Effector memory CD4-positive, alpha-beta T cell (primary cell): ENCODE measurements at regions not wholly inside any gene's neighbourhood (a gene's known extent, or its start where the extent isn't known, plus 50 kb on each side); places are given as distances from the start of the nearest gene placed in this dataset.
A peak's percentile ranks its signal among the peaks of the same experiment; 100 is the strongest.

Experiments
- DNase-seq, 3 donors: peaks; one replicate each; pipeline ENCODE4 v3.0.0-alpha.2; 2020
- H3K27ac ChIP-seq: 2 replicates; pipeline ENCODE4 v1.7.0; 2013; ENCODE audit warnings: mild to moderate bottlenecking, low read length, moderate library complexity; ENCODE audit not compliant: insufficient read depth, poor library complexity, severe bottlenecking
- H3K27me3 ChIP-seq: replicated peaks from 2 replicates; pipeline ENCODE4 v1.7.0; 2013; ENCODE audit warnings: mild to moderate bottlenecking, low read length; ENCODE audit not compliant: insufficient read depth, control insufficient read depth, poor library complexity, severe bottlenecking
- H3K36me3 ChIP-seq: 2 replicates; pipeline ENCODE4 v1.7.0; 2013; ENCODE audit warnings: mild to moderate bottlenecking, low read length, moderate library complexity; ENCODE audit not compliant: control insufficient read depth, insufficient read depth
- H3K4me1 ChIP-seq: 2 replicates; pipeline ENCODE4 v1.7.0; 2013; ENCODE audit warnings: low read length, mild to moderate bottlenecking; ENCODE audit not compliant: control insufficient read depth, insufficient read depth, poor library complexity, severe bottlenecking
- H3K4me3 ChIP-seq: 2 replicates; pipeline ENCODE4 v1.7.0; 2013; ENCODE audit warnings: low read length, low read depth, mild to moderate bottlenecking; ENCODE audit not compliant: insufficient read depth, poor library complexity, severe bottlenecking
- H3K9me3 ChIP-seq: 2 replicates; pipeline ENCODE4 v1.7.0; 2013; ENCODE audit warnings: mild to moderate bottlenecking, low read length, moderate library complexity; ENCODE audit not compliant: control insufficient read depth

DNA sequence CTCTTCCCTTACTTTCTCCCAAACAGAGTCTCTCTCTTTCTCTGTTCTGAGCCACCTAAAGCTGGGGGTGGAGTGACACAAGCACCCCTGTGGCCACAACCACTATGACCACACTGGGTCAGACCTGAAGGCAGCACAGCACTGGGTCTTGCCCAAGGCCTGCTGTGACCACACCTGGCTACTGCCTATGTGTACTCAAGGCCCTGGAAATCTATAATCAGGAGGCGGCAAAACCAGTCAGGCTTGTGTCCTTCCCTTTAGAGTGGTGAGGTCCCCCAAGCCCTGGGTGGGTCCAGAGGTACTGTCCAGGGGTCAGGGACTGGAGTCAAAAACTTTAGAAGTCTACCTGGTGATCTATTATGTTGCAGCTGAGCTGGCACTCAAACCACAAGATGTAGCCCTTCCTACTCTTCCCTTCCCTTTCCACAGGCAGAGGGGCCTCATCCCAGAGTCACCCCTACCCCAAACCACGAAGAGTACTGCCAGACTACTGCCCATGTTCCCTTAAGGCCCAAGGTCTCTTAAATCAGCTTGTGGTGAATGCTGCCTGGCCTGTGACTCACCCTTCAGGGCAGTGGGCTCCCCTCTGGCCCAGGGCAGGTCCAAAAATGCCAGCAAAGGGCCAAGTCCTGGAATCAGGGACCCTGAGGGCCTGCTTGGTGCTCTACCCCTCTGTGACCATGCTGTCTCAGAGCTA, 179.8 kb upstream of the DYRK2 start:
- H3K27ac ChIP-seq, result no peak overlapping the region
- no peak for DNase-seq
- H3K36me3 ChIP-seq, result no peaks in the 10 kb centered on the region
- H3K9me3 ChIP-seq, result no peaks in the 10 kb centered on the region
- H3K27me3 ChIP-seq, result no peaks in the 10 kb centered on the region
- no peaks in the 10 kb centered on the region for H3K4me1 ChIP-seq
- no peak overlapping the region for H3K4me3 ChIP-seq

DNA sequence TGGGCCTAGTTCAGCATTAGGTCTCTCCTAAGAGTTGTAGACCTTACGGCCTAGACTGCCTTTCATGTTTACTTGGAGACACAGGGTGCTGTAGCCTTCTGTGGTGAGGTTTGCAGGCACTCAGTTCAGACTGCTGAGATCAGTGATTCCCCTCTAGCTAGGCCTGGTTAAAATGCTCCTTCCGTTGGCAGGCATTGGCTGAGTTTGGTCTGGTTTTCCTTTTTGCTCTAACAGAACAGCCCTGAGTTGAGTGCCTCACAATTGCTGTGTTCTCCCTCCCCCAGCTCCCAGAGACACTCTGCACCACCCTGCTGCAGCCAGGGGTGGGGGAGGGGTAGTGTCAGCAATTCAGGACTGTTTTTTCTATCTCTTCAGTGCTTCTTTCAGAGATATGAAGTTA, 178.9 kb upstream of the DYRK2 start:
- DNase-seq, result no peak
- no peaks in the 10 kb centered on the region for H3K27me3 ChIP-seq
- H3K36me3 ChIP-seq, result no peaks in the 10 kb centered on the region
- no peaks in the 10 kb centered on the region for H3K4me1 ChIP-seq
- H3K9me3 ChIP-seq, result no peaks in the 10 kb centered on the region
- H3K27ac ChIP-seq, result no peak overlapping the region
- no peak overlapping the region for H3K4me3 ChIP-seq

DNA sequence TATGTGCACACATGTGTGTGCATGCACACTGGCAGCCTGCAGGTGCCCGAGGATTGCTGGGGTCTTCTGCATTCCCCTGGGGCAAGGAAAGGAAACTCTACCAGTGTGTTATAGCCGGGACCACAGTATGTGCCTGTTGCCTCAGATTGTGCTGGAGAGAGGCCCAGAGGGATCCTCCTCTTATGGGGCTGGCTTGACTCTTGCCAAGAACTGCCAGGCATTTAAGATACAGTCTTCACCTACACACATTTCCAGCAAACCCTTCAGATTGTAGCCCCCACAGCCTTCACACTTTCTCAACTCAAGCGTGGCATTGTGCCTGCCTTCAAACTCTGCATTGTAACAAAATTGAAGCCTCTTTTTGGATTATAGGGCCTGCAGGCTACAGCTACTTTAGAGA, 176.7 kb upstream of the DYRK2 start:
- no peaks in the 10 kb centered on the region for H3K9me3 ChIP-seq

DNA sequence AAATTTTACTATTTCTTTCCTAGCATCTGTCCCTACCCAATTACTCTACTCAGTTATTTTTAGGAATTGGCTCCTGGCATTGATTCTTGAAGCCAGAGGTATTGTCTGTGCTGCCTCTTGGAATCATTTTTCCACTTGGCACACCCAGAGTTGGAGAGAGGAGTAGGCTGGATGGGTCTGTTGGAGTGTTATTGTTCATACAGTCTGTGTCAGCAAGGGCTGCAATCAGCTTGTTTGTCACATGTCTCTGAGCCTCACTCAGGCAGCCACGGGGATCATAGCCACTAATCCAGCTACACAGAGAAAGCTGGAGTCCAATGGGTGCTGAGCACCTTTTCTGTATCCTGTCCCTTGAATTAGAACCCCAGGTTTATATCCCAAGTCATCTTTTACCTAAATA, 176.0 kb upstream of the DYRK2 start:
- H3K4me3 ChIP-seq, result no peak overlapping the region
- no peaks in the 10 kb centered on the region for H3K27me3 ChIP-seq
- H3K4me1 ChIP-seq, result no peaks in the 10 kb centered on the region
- no peak for DNase-seq
- no peak overlapping the region for H3K27ac ChIP-seq
- H3K9me3 ChIP-seq, result no peaks in the 10 kb centered on the region
- no peaks in the 10 kb centered on the region for H3K36me3 ChIP-seq

More for the DNA sequence above, 176.7 kb upstream of the DYRK2 start:
- no peak overlapping the region for H3K27ac ChIP-seq
- H3K4me1 ChIP-seq, result no peaks in the 10 kb centered on the region
- no peak overlapping the region for H3K4me3 ChIP-seq
- no peak for DNase-seq
- no peaks in the 10 kb centered on the region for H3K36me3 ChIP-seq
- H3K27me3 ChIP-seq, result no peaks in the 10 kb centered on the region

DNA sequence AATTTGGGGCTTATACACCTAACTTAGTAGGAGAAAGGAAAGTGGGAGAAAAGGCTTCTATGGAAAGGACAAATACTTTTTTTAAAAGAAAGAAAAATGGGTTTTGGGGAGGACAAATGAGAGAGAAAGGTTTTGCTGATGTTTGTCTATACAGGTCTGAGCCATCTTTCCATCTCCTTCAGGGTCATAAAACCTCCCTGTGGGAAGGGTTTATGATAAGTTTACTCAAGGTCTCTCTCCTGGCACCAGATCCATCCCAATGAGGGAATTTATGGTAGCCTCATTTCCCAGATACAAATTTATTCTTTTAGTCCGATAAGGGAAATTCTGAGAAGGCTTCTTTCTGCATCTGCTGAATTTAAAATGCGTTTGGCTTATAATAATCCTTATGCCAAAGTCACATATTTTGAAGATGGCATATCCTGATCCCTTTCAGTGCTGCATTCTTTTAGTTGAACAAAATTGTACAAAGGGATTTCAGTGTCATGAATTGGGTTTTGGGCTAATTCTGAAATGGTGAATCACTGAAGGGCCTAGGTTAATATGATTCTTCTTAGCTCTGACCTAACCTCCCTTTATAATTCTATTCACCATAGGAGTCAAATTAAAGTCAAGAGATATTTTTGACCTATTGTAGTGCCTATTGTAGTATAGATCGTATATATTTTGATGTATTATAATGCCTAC, 173.5 kb upstream of the DYRK2 start:
- DNase-seq, result no peak
- H3K27ac ChIP-seq, result no peak overlapping the region
- H3K4me1 ChIP-seq, result no peaks in the 10 kb centered on the region
- H3K36me3 ChIP-seq, result no peaks in the 10 kb centered on the region
- no peaks in the 10 kb centered on the region for H3K27me3 ChIP-seq
- H3K4me3 ChIP-seq, result no peak overlapping the region
- H3K9me3 ChIP-seq, result no peaks in the 10 kb centered on the region

DNA sequence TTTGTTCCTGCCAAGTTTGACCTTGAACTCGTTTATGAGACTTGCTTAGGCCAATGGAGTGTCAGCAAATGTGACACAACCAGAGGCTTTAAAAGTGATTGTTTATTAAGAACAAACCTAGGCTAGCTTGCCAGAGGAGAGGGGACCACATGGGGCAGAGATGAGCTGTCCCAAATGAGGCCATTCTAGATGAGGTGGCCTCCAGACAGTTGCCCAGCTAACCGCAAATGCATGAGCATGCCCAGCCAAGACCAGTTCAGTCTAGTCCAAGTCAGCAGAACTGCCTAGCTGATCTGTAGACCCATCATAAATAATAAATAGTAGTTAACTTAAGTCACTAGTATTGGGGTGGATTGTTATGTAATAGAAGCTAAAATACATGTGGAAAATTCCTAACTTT, 172.8 kb upstream of the DYRK2 start:
- no peak overlapping the region for H3K4me3 ChIP-seq
- H3K4me1 ChIP-seq, result no peaks in the 10 kb centered on the region
- no peaks in the 10 kb centered on the region for H3K27me3 ChIP-seq
- H3K27ac ChIP-seq, result no peak overlapping the region
- H3K36me3 ChIP-seq, result no peaks in the 10 kb centered on the region
- no peak for DNase-seq
- H3K9me3 ChIP-seq, result no peaks in the 10 kb centered on the region

DNA sequence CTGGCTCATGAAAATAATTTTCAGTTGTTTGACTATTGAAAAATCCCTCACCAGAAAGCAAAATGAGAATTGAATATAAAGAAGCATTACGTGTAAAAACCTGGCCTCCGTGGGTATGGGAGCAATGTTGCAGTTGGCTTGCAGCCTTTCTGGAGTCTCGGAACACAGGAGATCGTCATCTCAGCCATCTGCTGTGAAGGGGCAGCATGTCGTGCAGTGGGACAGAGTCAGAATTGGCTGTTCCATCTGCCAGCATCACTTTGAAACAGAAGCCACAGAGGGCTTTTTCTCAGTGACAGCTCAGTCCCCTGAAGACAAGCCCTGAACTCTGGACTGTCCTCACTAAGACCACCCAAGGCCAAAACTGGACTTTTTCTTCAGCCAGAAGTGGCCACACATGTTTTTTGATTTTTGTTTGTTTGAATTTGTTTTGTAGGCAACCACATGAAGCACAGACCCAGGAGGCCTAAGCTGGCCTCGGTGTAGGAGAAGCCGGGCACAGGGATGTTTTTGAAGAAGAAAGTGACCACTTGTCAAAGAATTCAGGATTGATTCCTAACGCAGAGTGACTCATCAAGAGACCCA, 170.8 kb upstream of the DYRK2 start:
- Histone ChIP-seq H3K27ac (no peak overlapping the region), H3K9me3 (no peaks in the 10 kb centered on the region), H3K27me3 (no peaks in the 10 kb centered on the region), H3K36me3 (no peaks in the 10 kb centered on the region), H3K4me1 (peaks cover 3% of the 10 kb centered on the region), H3K4me3 (no peak overlapping the region)
- no peak for DNase-seq

DNA sequence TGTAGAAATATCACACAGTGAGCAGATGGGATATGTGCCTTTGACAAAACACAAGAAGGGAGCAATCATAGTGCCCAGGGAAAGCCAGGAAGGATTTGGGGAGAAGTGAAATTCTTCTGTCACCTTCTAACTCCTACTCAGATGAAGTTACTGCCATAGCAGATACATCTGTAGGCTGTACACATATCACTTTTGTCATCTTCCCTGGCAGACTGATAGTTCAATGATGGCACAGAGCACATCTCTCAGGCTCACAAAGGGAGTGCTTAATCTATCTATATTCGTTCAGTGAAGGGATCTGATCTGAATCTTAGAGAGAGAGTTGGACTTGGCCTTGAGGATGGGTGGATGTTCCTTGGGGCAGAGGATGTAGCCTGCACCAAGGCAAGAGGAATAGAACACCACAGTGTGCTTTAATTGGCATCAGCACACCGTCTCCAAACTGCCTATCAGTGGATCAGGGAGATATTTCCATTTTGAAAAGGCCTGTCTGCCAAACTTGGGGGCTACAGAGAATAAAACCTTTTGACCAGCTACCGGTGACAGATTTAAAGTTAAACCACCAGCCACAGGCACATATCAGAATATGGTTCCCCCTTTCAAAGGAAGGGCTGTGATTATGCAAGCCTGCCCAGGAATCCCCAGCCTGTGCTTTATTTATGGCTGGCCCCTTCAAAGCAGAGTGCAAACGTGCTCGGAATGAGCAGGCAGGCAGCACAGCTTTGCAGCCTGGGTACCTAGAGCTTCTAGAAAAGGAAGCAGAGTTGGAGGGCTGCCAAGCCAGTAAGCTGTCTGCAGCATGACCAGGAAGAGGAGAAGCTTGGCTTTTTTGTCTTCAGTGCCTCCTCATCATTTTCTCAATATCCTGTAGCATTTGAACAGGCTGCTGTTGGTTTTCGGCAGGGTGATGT, 165.5 kb upstream of the DYRK2 start:
- H3K36me3 ChIP-seq, result no peaks in the 10 kb centered on the region
- peak; percentile 32 to 59 (median 55) for DNase-seq
- H3K27me3 ChIP-seq, result no peaks in the 10 kb centered on the region
- no peak overlapping the region for H3K4me3 ChIP-seq
- peaks cover 32% of the 10 kb centered on the region for H3K4me1 ChIP-seq
- no peaks in the 10 kb centered on the region for H3K9me3 ChIP-seq
- H3K27ac ChIP-seq, result peak overlapping the region; percentile 57

DNA sequence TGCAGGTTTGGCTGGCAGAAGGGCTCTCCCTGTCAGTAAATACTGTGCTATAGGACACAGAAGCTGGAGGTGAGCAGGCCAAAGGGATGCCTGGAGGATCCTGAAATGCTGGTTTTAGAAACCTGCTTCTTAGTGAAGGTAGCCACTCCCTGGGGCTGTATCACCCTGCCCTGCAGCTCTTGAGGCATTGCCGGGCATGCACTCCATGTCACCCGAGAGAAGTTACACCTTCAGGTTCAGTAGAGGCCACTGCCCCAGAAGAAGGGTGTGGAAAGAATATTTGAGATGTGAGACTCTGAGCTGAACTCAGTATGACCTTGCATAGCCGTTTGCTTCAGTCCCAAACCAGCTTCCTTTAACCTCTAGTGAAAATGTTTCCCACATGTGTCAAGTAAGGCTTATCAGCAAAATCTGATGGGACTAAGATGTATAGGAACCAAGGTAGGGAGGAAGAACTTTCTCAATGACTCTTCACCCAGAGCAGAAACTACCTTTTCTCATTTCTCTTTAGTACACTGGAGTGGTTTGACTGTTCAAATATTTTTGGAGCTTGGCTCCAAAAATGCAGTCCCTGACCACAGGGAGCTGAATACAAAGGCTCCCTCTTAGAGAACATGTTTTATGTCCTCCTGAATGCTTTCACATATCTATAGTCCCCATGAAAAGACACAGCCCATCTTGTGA, 164.5 kb upstream of the DYRK2 start:
- no peaks in the 10 kb centered on the region for H3K27me3 ChIP-seq
- H3K4me3 ChIP-seq, result no peak overlapping the region
- H3K27ac ChIP-seq, result peak overlapping the region; percentile 36
- H3K9me3 ChIP-seq, result peaks cover 4% of the 10 kb centered on the region
- no peaks in the 10 kb centered on the region for H3K36me3 ChIP-seq
- DNase-seq, result no peak
- H3K4me1 ChIP-seq, result peaks cover 32% of the 10 kb centered on the region
